ENCODE measurements at regions not wholly inside any gene's neighbourhood (a gene's known extent, or its start where the extent isn't known, plus 50 kb on each side); places are given as distances from the start of the nearest gene placed in this dataset.
"Not testable (repeated sequence)": the region's sequence is repeated elsewhere in the genome, so short reads cannot be mapped to it uniquely, and the experiment has no call there.

- no peak for DNase-seq (ENCODE audit: low read depth in 2 of 2)
- Histone ChIP-seq H3K9ac (ENCODE audit: insufficient read depth, low read length) (no peak overlapping the region), H2AFZ (ENCODE audit: low read length) (no peak overlapping the region), H3K4me3 (replicated peaks in 1 of 4; ENCODE audit: control extremely low read depth in 1 of 4, insufficient read depth in 1 of 4, low read depth in 3 of 4, low read length in 4 of 4) (no peak overlapping the region), H3K79me2 (ENCODE audit: control insufficient read depth, insufficient read depth, low read length) (no peaks in the 10 kb centered on the region), H3K27ac (ENCODE audit: insufficient read depth, low read length) (no peak overlapping the region), H3K9me3 (ENCODE audit: control insufficient read depth, insufficient read depth, low read depth, low read length) (no peaks in the 10 kb centered on the region), H3K4me2 (ENCODE audit: extremely low read depth, insufficient read depth, low read length) (no peak overlapping the region), H3K27me3 (ENCODE audit: control insufficient read depth, insufficient read depth, low read length) (no peaks in the 10 kb centered on the region), H3K4me1 (ENCODE audit: control insufficient read depth, extremely low read depth, insufficient read depth, low read length) (no peaks in the 10 kb centered on the region), H3K36me3 (ENCODE audit: control insufficient read depth, insufficient read depth, low read length) (no peaks in the 10 kb centered on the region), H4K20me1 (ENCODE audit: control insufficient read depth, extremely low read depth, insufficient read depth, low read length) (no peaks in the 10 kb centered on the region)
- no peak for TF ChIP-seq EZH2 (IDR thresholded peaks at IDR 0.05; ENCODE audit: low read length, missing control alignments)
- TF ChIP-seq CTCF (conservative IDR thresholded peaks at IDR 0.05 in 1 of 2, IDR thresholded peaks at IDR 0.05 in 1 of 2; ENCODE audit: low read depth in 1 of 2, low read length in 2 of 2), result peak; percentile 44 to 56
These were observed 122.7 kb upstream of the PRSS1 start for GRCh38 chr7:142626420-142627035.

GRCh38 chr7:142625216-142625615, 124.1 kb upstream of the PRSS1 start:
- not testable (repeated sequence) for H2AFZ ChIP-seq (ENCODE audit: low read length); H4K20me1 ChIP-seq (ENCODE audit: control insufficient read depth, extremely low read depth, insufficient read depth, low read length); H3K9me3 ChIP-seq (ENCODE audit: control insufficient read depth, insufficient read depth, low read depth, low read length); H3K9ac ChIP-seq (ENCODE audit: insufficient read depth, low read length); H3K4me1 ChIP-seq (ENCODE audit: control insufficient read depth, extremely low read depth, insufficient read depth, low read length); H3K27ac ChIP-seq (ENCODE audit: insufficient read depth, low read length); H3K4me3 ChIP-seq (replicated peaks in 1 of 4; ENCODE audit: control extremely low read depth in 1 of 4, insufficient read depth in 1 of 4, low read depth in 3 of 4, low read length in 4 of 4); DNase-seq (ENCODE audit: low read depth in 2 of 2); H3K79me2 ChIP-seq (ENCODE audit: control insufficient read depth, insufficient read depth, low read length); H3K4me2 ChIP-seq (ENCODE audit: extremely low read depth, insufficient read depth, low read length); H3K27me3 ChIP-seq (ENCODE audit: control insufficient read depth, insufficient read depth, low read length); H3K36me3 ChIP-seq (ENCODE audit: control insufficient read depth, insufficient read depth, low read length)

- no peak overlapping the region for H2AFZ ChIP-seq (ENCODE audit: low read length)
- H3K9me3 ChIP-seq (ENCODE audit: control insufficient read depth, insufficient read depth, low read depth, low read length), result no peaks in the 10 kb centered on the region
- H3K4me3 ChIP-seq (replicated peaks in 1 of 4; ENCODE audit: control extremely low read depth in 1 of 4, insufficient read depth in 1 of 4, low read depth in 3 of 4, low read length in 4 of 4), result no peak overlapping the region
- H3K4me2 ChIP-seq (ENCODE audit: extremely low read depth, insufficient read depth, low read length), result no peak overlapping the region
- DNase-seq (ENCODE audit: low read depth in 2 of 2), result no peak
- no peaks in the 10 kb centered on the region for H3K27me3 ChIP-seq (ENCODE audit: control insufficient read depth, insufficient read depth, low read length)
- H3K9ac ChIP-seq (ENCODE audit: insufficient read depth, low read length), result no peak overlapping the region
- H3K4me1 ChIP-seq (ENCODE audit: control insufficient read depth, extremely low read depth, insufficient read depth, low read length), result no peaks in the 10 kb centered on the region
- no peak overlapping the region for H3K27ac ChIP-seq (ENCODE audit: insufficient read depth, low read length)
- no peak for TF ChIP-seq CTCF (conservative IDR thresholded peaks at IDR 0.05 in 1 of 2, IDR thresholded peaks at IDR 0.05 in 1 of 2; ENCODE audit: low read depth in 1 of 2, low read length in 2 of 2)
- no peak for TF ChIP-seq EZH2 (IDR thresholded peaks at IDR 0.05; ENCODE audit: low read length, missing control alignments)
- no peaks in the 10 kb centered on the region for H4K20me1 ChIP-seq (ENCODE audit: control insufficient read depth, extremely low read depth, insufficient read depth, low read length)
- no peaks in the 10 kb centered on the region for H3K79me2 ChIP-seq (ENCODE audit: control insufficient read depth, insufficient read depth, low read length)
- H3K36me3 ChIP-seq (ENCODE audit: control insufficient read depth, insufficient read depth, low read length), result no peaks in the 10 kb centered on the region
These were observed 128.9 kb upstream of the PRSS1 start for GRCh38 chr7:142620402-142620801.
